Endothelial cell of umbilical vein (primary cell): ENCODE measurements at regions not wholly inside any gene's neighbourhood (a gene's known extent, or its start where the extent isn't known, plus 50 kb on each side); places are given as distances from the start of the nearest gene placed in this dataset.

Source experiments
- BruUV-seq: library from RNA; stranded (reverse); fragments of 400-500 nt; replicated peaks from 2 replicates; lab custom pipeline; 2021; lab: Mats Ljungman, UMichigan
- CTCF ChIA-PET: fragments of 300-600, 350-600 bp; sonication (Branson Sonifier 250); formaldehyde crosslinking; loops from one replicate; lab custom pipeline; 2021; ENCODE audit warnings: antibody characterized with exemption, inconsistent platforms; lab: Charles Lee
- POLR2A ChIA-PET: fragments of 300-600, 350-600 bp; sonication (Branson Sonifier 250); formaldehyde crosslinking; loops from one replicate; lab custom pipeline; 2021; ENCODE audit warnings: antibody characterized with exemption, inconsistent platforms; lab: Charles Lee
- DNase-seq: peaks from one replicate; pipeline ENCODE4 v3.0.0-alpha.2; 2011; ENCODE audit warnings: low read depth, low spot score
- FAIRE-seq: peaks from 2 replicates; lab custom pipeline; 2011; peaks lifted over from hg19 to GRCh38; lab: Jason Lieb, UNC
- H2AFZ ChIP-seq: 2 replicates; pipeline ENCODE4 v1.6.0; 2012; ENCODE audit warnings: low read depth, low read length, control low read depth, inconsistent platforms
- H3K27ac ChIP-seq: 2 replicates; pipeline ENCODE4 v1.5.1; 2011; ENCODE audit warnings: low read depth, mild to moderate bottlenecking, control low read depth, low read length, moderate library complexity; ENCODE audit not compliant: insufficient read depth
- H3K27me3 ChIP-seq, 2 experiments: 2 replicates each; pipeline versions ENCODE4 v1.6.0 to v1.6.1; 2011; ENCODE audit warnings: low read length in 2 of 2, mixed read lengths in 1 of 2; ENCODE audit not compliant: control insufficient read depth in 2 of 2, insufficient read depth in 2 of 2
- H3K36me3 ChIP-seq, 2 experiments: 2 replicates in 1 of 2; 3 replicates in 1 of 2; pipeline ENCODE4 v1.5.1; 2011; ENCODE audit warnings: low read length in 2 of 2, mild to moderate bottlenecking in 1 of 2, moderate library complexity in 1 of 2; ENCODE audit not compliant: control insufficient read depth in 2 of 2, insufficient read depth in 2 of 2; ENCODE audit errors: extremely low read depth in 1 of 2
- H3K4me1 ChIP-seq: 3 replicates; pipeline ENCODE4 v1.5.1; 2011; ENCODE audit warnings: mild to moderate bottlenecking, low read length; ENCODE audit not compliant: control insufficient read depth, insufficient read depth; ENCODE audit errors: extremely low read depth
- H3K4me2 ChIP-seq: 2 replicates; pipeline ENCODE4 v1.6.1; 2011; ENCODE audit warnings: low read length, control low read depth, mixed read lengths; ENCODE audit not compliant: insufficient read depth
- H3K4me3 ChIP-seq, 3 experiments: fragments of 200-600 bp in 1 of 3; sonication (generic), shearing (Covaris generic) in 1 of 3; replicated peaks in 1 of 3; 2 replicates each; pipeline ENCODE4 v1.5.1; 2011 to 2016; ENCODE audit warnings: control low read depth in 3 of 3, low read length in 3 of 3, mild to moderate bottlenecking in 2 of 3, inconsistent platforms in 1 of 3, low read depth in 1 of 3, moderate library complexity in 1 of 3; ENCODE audit not compliant: insufficient read depth in 1 of 3
- H3K79me2 ChIP-seq: 2 replicates; pipeline ENCODE4 v1.6.0; 2012; ENCODE audit warnings: low read length, inconsistent platforms; ENCODE audit not compliant: control insufficient read depth, insufficient read depth
- H3K9ac ChIP-seq: replicated peaks from 2 replicates; pipeline ENCODE3; 2011; ENCODE audit warnings: low read length, control low read depth; ENCODE audit not compliant: insufficient read depth; ENCODE audit errors: extremely low read depth
- H3K9me1 ChIP-seq: replicated peaks from 3 replicates; pipeline ENCODE4 v1.6.0; 2011; ENCODE audit warnings: mild to moderate bottlenecking, low read length; ENCODE audit not compliant: control insufficient read depth, insufficient read depth; ENCODE audit errors: extremely low read depth
- H3K9me3 ChIP-seq: replicated peaks from 2 replicates; pipeline ENCODE4 v1.5.1; 2012; ENCODE audit warnings: low read length, inconsistent platforms; ENCODE audit not compliant: control insufficient read depth, insufficient read depth
- H4K20me1 ChIP-seq: replicated peaks from 2 replicates; pipeline ENCODE3; 2011; ENCODE audit warnings: mild to moderate bottlenecking, low read length; ENCODE audit not compliant: control insufficient read depth, insufficient read depth; ENCODE audit errors: extremely low read depth
- EZH2 ChIP-seq: IDR thresholded peaks from 2 replicates; pipeline ENCODE4 v1.6.1; 2012; ENCODE audit warnings: borderline replicate concordance, low read depth, mild to moderate bottlenecking, moderate library complexity, low read length, inconsistent platforms; ENCODE audit not compliant: severe bottlenecking
- FOS ChIP-seq: IDR thresholded peaks from 2 replicates; pipeline ENCODE4 v1.6.1; 2011; ENCODE audit warnings: mild to moderate bottlenecking, low read length, moderate library complexity, borderline replicate concordance; ENCODE audit not compliant: insufficient read depth
- GATA2 ChIP-seq: IDR thresholded peaks from 2 replicates; pipeline ENCODE4 v1.7.0; 2011; ENCODE audit warnings: low read depth, mild to moderate bottlenecking, moderate library complexity, mixed read lengths, low read length; ENCODE audit not compliant: insufficient read length, insufficient read depth
- JUN ChIP-seq: IDR thresholded peaks from 2 replicates; pipeline ENCODE4 v1.6.1; 2011; ENCODE audit warnings: borderline replicate concordance, low read depth; ENCODE audit not compliant: insufficient read length, insufficient read depth
- MYC ChIP-seq: IDR thresholded peaks from one replicate; pipeline ENCODE4 v1.6.1; 2011; ENCODE audit warnings: mild to moderate bottlenecking, low read depth, low read length
- POLR2A ChIP-seq: IDR thresholded peaks from 2 replicates; pipeline ENCODE4 v1.6.1; 2012; ENCODE audit warnings: low read depth, mild to moderate bottlenecking, control low read depth, low read length
- POLR2AphosphoS5 ChIP-seq: IDR thresholded peaks from 2 replicates; pipeline ENCODE4 v1.6.1; 2012; ENCODE audit warnings: low read depth, mild to moderate bottlenecking, control low read depth, low read length, moderate library complexity; ENCODE audit not compliant: insufficient read depth
- dilution Hi-C: fragments of 300-500 bp; cut with MboI; formaldehyde crosslinking; loops from one replicate; pipeline ENCODE4 v1.15.0; 2019; ENCODE audit warnings: low sequenced_read_pairs; ENCODE audit not compliant: extremely low pct_ligation_motif_present
- intact Hi-C: fragments of 100-400 bp; cut with micrococcal nuclease; formaldehyde crosslinking; loops from one replicate; pipeline ENCODE4 v1.10.0; 2022
- TF ChIP-seq, protein P1 (sequence below), 2 donors: IDR thresholded peaks; 1 replicate in 1 of 2; 2 replicates in 1 of 2; pipeline ENCODE4 v1.5.1; 2011; ENCODE audit warnings: low read length in 2 of 2, mild to moderate bottlenecking in 2 of 2, moderate library complexity in 2 of 2, control low read depth in 1 of 2, inconsistent platforms in 1 of 2, low read depth in 1 of 2; ENCODE audit not compliant: insufficient read depth in 1 of 2; ENCODE audit errors: extremely low read depth in 1 of 2
- TF ChIP-seq, protein P2 (sequence below): IDR thresholded peaks from 2 replicates; pipeline ENCODE4 v1.6.1; 2011; ENCODE audit not compliant: insufficient read depth, insufficient read length

DNA sequence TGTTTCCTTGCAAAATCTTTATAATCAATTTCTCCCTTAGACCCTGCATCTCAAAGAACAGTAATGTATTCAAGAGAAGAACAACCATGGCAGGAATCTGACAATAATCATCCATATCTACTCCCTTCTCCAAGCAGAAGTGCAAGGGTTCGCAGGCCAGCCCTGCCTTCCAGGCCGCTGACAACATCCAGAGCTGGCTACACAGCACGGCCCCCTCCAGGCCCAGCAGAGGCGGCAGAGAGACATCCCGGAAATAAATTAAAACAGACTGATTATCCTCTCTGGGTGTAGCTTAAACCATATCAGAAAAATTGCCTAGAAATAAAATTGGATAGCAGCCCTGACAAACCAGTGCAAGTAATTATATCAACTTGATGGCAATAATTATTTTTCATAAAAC lies 223.3 kb downstream of the FAM43A start:
- DNase-seq (no peak), FAIRE-seq (no peak)
- Histone ChIP-seq H2AFZ (no peak overlapping the region), H3K4me2 (no peak overlapping the region), H3K4me1 (peaks cover 16% of the 10 kb centered on the region), H4K20me1 (no peaks in the 10 kb centered on the region), H3K9me1 (no peaks in the 10 kb centered on the region), H3K79me2 (no peaks in the 10 kb centered on the region), H3K27me3 (no peaks in the 10 kb centered on the region), H3K36me3 (no peaks in the 10 kb centered on the region), H3K27ac (no peak overlapping the region), H3K4me3 (no peak overlapping the region), H3K9me3 (no peaks in the 10 kb centered on the region), H3K9ac (no peak overlapping the region)
- TF ChIP-seq, protein P1, sequence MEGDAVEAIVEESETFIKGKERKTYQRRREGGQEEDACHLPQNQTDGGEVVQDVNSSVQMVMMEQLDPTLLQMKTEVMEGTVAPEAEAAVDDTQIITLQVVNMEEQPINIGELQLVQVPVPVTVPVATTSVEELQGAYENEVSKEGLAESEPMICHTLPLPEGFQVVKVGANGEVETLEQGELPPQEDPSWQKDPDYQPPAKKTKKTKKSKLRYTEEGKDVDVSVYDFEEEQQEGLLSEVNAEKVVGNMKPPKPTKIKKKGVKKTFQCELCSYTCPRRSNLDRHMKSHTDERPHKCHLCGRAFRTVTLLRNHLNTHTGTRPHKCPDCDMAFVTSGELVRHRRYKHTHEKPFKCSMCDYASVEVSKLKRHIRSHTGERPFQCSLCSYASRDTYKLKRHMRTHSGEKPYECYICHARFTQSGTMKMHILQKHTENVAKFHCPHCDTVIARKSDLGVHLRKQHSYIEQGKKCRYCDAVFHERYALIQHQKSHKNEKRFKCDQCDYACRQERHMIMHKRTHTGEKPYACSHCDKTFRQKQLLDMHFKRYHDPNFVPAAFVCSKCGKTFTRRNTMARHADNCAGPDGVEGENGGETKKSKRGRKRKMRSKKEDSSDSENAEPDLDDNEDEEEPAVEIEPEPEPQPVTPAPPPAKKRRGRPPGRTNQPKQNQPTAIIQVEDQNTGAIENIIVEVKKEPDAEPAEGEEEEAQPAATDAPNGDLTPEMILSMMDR (IDR thresholded peaks at IDR 0.05; ENCODE audit: extremely low read depth in 1 of 2, insufficient read depth in 1 of 2, low read depth in 1 of 2, low read length in 2 of 2), result no peak
- TF ChIP-seq GATA2, result no peak
- no TSS peak for BruUV-seq
- ChIA-PET CTCF (interaction anchor here (0.9 kb wide), 1 partner anchor 10 kb away, joined by 3 read pairs; no protein-coding TSS in a partner anchor), POLR2A (no interaction called here)
- dilution Hi-C loops (no loop called here), intact Hi-C loops (no loop called here)

DNA sequence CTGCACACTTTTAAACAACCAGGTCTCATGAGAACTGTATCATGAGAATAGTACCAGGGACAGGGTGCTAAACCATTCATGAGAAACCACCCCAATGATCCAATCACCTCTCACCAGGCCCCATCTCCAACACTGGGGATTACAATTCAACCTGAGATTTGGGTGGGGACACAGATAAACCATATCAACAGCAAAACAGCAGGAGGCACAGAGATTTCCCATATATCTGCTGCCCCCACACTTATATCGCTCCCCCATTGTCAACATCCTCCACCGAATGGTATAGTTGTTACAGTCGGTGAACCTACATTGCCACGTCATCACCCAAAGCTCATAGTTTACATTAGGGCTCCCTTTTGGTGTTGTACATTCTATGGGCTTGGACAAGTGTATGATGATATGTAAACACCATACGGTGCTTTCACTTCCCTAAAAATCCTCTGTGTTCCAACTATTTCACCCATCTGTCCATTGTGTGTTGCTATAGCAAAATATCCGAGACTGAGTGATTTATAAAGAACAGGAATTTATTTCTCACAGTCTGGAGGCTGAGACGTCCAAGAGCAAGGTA lies 224.8 kb downstream of the FAM43A start:
- FAIRE-seq (no peak), DNase-seq (no peak)
- no TSS peak for BruUV-seq
- H3K9me3 ChIP-seq, result no peaks in the 10 kb centered on the region
- H3K4me1 ChIP-seq, result peaks cover 16% of the 10 kb centered on the region
- H3K36me3 ChIP-seq, result no peaks in the 10 kb centered on the region
- H3K79me2 ChIP-seq, result no peaks in the 10 kb centered on the region
- H2AFZ ChIP-seq, result no peak overlapping the region
- no peaks in the 10 kb centered on the region for H3K9me1 ChIP-seq
- H4K20me1 ChIP-seq, result no peaks in the 10 kb centered on the region
- no peaks in the 10 kb centered on the region for H3K27me3 ChIP-seq
- no peak overlapping the region for H3K27ac ChIP-seq
- POLR2A ChIA-PET, result no interaction called here
- CTCF ChIA-PET, result no interaction called here
- dilution Hi-C loops, result no loop called here
- H3K4me2 ChIP-seq, result no peak overlapping the region
- H3K9ac ChIP-seq, result no peak overlapping the region
- intact Hi-C loops, result no loop called here
- H3K4me3 ChIP-seq, result no peak overlapping the region
- no peak for TF ChIP-seq MYC
- TF ChIP-seq POLR2A, result no peak
- TF ChIP-seq JUN, result no peak
- no peak for TF ChIP-seq POLR2AphosphoS5
- TF ChIP-seq, protein P1 (IDR thresholded peaks at IDR 0.05; ENCODE audit: extremely low read depth in 1 of 2, insufficient read depth in 1 of 2, low read depth in 1 of 2, low read length in 2 of 2), result no peak
- no peak for TF ChIP-seq EZH2
- no peak for TF ChIP-seq FOS
- no peak for TF ChIP-seq GATA2
- TF ChIP-seq, protein P2, sequence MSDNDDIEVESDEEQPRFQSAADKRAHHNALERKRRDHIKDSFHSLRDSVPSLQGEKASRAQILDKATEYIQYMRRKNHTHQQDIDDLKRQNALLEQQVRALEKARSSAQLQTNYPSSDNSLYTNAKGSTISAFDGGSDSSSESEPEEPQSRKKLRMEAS, result no peak
